Fibroblast of skin of right quadriceps (primary cell): ENCODE measurements at regions not wholly inside any gene's neighbourhood (a gene's known extent, or its start where the extent isn't known, plus 50 kb on each side); places are given as distances from the start of the nearest gene placed in this dataset.
"Not testable (repeated sequence)": the region's sequence is repeated elsewhere in the genome, so short reads cannot be mapped to it uniquely, and the experiment has no call there.

Experiments used
- DNase-seq: peaks from one replicate; pipeline ENCODE4 v3.0.0-alpha.2; 2013

DNA sequence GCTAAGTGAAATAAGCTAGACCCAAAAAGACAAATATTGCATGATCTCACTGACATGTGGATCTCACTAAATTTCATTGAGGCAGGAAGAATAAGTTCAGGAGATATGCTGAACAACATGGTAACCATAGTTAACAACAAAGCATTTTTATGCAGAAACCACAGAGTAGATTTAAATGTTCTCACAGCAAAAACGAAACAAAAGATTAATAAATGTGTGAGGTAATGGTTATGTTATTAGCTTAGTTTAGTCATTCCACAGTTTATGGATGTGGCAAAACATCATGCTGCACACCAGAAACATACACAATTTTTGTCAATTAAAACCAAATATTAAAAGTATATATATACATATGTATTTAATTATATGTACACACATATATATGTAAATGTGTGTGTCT lies 765.8 kb downstream of the SLITRK5 start:
- DNase-seq, result no peak

DNA sequence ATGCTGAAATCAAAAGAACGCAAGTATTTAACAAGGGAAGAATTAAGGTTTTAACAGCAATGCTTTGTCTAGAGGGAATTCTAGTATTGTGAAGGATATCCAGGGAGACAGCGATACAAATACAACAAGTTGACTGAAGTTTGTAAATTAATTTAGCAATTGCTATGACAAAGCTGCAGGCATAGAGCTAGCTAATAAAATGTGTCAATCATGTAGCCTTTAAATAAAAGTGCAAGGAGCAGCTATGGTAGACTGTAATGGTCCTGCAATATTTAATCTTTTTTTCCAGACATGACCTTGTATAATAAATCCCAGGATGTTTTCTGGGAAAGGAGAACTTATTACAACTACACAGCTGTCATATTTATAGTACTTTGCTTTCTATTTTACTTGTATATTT lies 779.3 kb downstream of the SLITRK5 start:
- no peak for DNase-seq

DNA sequence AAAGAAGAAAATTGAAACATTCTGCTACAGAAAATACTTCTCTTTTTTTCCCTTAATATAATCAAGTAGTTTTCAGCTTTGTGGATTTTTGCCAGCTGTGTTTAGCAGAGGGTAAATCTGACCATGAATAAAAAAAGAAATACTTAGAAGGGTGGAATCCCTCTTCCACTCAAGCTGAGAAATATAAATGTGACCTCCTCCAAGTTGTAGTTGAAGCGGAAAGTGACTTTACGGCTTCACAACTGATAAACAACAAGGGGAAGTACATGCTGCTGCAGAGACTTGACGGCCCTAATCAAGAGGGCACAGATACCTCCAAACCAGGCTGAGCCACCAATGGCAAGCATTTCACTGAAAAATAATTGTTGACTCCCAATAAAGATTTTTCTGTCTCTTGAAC lies 785.0 kb downstream of the SLITRK5 start:
- no peak for DNase-seq

DNA sequence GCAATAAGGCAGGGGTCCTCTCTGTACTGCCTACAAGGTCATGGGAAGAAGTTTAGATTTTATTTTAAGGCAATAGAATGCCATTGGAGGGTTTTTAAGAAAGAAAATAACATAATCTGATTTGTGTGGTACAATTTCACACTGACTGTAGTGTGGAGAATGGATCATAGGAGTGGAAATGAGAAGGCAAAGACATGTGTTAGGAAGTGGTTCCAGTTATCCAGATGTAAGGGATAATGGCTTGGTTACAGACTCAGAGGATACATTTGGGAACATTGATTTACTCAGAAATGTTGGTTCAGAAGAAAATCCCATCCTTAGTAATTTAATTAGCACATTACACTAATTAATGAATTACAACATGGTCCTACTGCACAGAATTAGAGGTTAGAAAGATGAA lies 788.2 kb downstream of the SLITRK5 start:
- no peak for DNase-seq

DNA sequence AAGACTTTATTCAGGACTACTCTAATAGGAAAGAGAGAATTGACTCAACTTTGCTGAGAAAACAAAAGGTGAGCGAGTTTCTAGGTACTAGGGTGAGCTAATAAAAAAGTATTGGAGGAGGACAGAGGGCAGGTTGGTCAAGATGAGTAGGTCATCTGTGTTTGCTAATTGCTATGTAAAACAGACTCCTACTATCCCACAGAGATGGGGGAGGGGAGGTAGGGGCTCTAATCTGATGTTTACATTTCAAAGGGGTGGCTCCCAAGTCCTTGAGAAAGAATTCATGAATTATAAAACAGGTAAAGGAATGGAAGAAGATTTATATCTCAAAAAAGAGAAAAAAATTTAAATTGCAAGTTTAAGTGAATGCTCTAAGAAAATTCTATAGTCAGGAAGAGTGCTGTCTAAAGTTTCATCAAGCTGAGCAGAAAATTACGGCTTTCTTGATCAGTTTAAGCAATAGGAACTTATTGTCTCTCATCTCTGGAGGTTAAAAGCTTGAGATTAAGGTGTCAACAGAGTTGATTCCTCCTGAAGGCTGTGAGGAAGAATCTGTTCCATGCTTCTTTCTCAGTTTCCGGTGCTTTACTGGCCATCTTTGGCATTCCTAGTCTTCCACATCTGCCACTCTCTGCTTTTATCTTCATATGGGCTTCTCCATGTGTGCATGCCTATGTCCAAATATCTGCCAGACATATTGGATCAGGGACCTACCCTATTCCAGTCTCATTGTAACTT lies 790.3 kb downstream of the SLITRK5 start:
- no peak for DNase-seq

DNA sequence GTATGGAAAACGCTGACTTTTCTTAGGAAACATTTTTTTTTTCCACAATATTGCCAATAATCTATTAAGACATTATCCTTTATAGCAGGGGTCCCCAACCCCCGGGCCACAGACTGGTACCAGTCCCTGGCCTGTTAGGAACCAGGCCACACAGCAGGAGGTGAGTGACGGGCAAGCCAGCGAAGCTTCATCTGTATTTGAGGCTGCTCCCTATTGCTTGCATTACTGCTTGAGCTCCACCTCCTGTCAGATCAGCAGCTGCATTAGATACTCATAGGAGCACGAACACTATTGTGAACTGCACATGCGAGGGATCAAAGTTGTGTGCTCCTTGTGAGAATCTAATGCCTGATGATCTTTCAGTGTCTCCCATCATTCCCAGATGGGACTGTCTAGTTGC lies 793.7 kb downstream of the SLITRK5 start:
- no peak for DNase-seq

DNA sequence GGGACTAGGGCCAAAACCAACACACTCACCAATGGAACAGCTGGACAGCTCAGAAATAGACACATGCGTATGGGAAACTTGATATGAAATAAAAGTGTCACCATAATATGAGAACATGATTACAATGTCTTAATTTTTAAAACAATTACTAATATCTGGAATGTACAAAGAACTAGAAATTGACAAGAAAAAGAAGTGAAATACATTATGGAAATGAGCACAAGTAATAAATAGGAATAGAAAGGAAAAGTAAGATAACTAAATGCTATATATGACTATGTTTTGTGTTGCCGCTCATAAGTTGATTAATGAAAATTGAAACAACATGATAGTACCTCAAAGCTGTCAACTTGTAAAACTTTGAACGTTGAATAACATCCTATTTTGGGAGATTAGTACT lies 801.1 kb downstream of the SLITRK5 start:
- DNase-seq, result no peak

DNA sequence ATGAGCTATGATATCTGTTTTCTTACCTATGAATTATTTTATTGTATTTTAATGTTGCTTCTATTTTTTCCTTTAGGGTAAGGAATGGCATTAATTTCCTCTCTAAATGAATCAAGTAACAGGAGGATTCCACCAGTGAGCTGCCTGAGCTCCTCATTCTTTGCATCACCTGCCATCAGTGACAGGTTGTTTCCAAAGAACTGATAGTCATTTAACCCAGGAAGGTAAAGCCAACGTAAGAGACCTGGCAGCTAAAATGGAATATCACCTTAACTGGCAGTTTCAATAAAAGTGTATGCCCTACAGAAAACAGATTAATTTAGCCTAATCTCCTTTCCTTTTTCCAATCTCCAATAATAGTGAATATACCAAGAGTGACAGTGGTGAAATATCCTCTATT lies 812.0 kb downstream of the SLITRK5 start:
- no peak for DNase-seq

DNA sequence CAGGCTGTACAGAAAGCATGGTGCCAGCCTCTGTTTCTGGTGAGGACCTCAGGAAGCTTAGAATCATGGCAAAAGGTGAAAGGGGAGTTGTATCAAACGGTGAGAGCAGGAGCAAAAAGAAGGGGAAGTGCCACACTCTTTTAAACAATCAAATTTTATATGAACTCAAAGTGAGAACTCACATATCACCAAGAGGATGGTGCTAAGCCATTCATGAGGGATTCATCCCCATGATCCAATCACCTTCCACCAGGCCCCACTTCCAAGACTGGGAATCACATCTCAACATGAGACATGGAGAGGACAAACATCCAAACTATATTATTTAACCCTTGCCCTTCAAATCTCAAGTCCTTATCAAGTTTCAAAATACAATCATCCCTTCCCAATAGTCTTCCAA lies 836.7 kb downstream of the SLITRK5 start:
- no peak for DNase-seq

DNA sequence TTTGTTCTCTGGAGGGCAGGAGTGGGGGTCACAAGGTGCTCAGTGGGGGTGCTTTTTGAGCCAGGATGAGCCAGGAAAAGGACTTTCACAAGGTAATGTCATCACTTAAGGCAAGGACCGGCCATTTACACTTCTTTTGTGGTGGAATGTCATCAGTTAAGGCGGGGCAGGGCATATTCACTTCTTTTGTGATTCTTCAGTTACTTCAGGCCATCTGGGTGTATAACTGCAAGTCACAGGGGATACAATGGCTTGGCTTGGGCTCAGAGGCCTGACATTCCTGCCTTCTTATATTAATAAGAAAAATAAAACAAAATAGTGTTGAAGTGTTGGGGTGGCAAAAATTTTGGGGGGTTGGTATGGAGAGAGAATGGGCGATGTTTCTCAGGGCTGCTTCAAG lies 841.8 kb downstream of the SLITRK5 start:
- not testable (repeated sequence) for DNase-seq

DNA sequence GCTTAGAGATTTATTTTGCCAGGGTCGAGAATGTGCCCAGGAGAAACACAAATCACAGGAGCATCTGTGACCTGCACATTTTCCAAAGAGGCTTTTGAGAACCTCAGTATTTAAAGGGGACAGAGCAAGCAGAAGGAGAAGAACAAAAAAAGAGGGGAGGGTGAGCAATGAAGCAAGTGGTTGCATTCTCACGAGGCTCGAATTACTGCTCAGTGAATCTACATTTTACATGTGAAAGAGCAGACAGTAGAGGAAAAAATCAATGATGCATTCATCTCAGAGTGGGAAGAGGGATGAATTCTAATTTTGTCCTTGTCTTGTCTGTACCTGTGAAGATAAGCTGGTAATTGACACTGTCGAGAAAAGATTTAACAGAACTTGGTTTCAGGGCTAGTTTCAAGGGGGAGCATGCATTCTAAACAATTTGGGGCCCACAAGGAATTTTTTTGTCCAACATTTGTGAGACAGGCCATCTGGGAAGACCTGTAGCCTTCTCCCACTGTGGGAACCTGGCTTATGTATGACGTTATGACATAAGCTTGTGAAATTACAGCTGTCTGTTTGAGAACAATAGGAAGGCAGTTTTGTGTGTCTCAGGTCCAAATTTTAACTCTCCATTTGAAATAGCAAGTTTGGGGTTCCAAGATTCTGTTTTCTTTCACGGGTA lies 855.1 kb downstream of the SLITRK5 start:
- no peak for DNase-seq

DNA sequence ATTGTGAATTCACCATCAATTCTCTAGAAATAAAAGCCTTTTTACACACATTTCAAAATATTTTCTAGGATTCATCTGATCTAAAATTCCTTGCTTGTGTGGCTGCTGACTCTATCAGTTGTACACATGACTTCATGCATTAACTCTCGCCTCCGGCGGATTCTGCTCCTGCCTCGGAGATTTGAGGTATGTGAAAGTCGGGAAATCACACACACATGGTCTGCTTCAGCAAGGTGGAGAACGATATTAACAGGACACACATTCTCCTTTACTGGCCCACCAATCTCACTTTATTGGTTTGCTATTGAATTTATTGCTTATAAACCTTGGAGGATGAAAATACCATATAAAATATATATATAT lies 855.7 kb downstream of the SLITRK5 start:
- no peak for DNase-seq

DNA sequence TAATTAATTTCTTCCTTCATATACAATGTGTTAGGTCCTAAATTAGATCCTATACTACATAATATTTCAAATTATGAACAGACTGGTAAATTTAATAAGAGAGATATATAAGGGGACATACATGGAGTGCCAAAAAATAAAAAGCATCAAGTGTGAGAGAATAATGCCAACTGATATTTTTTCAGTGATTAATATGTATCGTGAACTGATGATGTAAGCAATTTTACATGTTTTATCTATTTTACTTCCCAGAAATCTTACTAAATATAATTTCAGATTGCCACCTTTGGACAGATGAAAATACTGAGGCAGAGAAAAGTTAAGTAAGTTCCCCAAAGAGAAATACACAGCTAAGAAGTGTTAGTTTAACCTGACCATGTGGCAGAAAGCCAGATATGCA lies 870.8 kb downstream of the SLITRK5 start:
- no peak for DNase-seq

DNA sequence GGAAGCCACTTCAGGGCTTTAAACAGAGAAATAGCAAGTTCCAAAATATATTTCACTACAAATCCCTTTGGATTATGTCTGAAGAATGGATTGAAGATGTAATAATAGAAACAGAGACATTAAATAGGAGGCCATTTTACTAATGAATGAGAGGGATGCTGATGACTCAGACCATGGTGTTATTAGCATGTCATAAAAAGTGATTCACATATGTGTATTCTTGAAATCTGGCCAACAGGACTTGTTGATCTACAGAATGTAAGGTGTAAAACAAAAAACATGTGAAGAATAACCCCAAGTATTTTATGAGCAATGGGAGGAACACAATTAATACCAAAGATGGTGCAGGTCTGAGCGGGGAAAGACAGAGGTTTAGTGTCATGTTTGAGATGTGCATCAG lies 873.7 kb downstream of the SLITRK5 start:
- DNase-seq, result no peak

DNA sequence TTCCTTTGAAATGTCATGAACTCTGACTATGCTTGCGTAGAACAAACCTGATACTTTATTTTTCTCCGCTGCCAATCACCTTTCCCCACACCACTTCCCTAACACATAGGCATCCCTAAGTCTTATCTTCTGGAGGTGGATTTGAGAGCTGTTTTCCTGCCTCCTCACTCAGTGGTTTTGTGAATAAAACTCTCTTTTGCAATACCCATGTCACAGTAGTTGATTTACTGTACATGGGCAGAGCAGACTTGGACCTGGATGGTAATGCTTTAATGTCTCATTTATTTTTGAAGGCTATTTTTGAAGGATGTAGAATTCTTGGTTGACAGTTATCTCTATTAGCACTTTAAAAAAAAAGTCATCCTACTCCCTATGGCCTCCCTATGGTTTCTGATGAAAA lies 881.8 kb downstream of the SLITRK5 start:
- DNase-seq, result no peak

DNA sequence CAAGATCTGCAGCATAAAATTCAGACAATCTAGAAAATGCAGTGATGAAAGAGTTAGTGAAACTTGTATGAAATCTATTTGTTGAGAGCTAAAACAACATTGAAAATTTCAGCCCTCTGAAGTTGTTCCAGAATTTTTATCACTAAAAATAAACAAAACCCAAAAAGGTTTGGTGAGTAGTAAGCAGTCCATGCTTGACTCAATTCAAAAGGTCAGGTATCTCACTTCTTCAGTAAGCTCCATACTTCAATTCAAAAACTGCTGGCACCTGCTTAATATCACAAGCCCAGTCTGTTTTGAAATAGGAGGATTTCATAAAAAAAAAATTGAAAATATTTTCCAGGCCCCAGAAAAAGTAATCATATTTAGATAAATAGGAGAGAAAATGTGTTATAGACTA lies 894.4 kb downstream of the SLITRK5 start:
- DNase-seq, result no peak

DNA sequence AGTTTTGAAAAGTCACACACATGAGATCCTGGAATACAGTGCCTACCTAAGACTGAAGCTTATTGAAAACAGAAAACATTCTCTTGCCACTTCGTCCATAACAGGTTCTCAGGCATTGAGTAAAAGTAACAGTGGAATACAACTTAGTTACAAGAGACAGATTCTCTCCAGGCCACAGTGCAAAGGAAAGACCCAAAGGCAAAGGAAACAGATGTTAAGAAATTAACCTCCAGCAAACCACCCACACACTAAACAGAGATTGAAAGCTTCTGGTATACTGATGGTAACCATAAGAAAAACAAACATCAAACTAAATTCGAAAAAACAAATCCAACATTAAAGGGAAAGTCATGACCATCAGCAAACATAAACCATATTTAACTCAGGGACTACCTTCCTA lies 914.7 kb downstream of the SLITRK5 start:
- DNase-seq, result no peak

DNA sequence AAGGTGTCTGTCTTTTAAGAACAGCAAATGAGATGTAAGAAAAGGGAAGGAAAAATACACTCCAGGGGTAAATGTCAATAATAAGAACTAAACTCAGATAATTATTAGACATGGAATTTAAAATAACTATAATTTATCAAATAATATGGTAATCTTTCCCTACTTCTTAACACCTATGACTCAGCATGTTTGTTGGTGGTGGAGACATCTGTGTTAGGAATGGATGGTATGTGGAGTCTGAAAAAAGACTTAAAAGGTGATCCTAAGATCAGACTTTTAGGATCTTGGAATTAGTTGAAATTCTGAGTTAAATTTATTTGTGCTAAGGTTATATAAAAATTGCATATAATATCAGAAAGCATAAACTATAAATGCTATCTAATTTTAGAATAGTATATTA lies 915.1 kb downstream of the SLITRK5 start:
- DNase-seq, result no peak

DNA sequence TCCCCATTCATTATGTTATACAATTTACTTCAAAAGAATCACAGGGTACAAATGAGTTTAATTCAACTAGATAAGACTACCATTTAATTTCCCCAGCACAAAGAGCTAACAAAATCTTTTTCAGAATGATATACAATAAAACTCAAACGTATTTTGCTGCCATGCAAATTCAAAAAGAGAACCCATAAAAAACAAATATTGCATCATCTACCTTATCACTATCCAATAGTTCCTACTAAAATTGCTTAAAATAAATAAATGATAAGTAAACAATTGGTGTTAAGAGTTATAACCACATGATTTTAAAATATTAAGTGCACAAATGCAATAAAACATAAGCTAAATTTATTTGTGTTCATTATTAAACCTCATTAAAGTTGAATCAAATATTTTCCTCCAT lies 919.4 kb downstream of the SLITRK5 start:
- DNase-seq, result no peak

DNA sequence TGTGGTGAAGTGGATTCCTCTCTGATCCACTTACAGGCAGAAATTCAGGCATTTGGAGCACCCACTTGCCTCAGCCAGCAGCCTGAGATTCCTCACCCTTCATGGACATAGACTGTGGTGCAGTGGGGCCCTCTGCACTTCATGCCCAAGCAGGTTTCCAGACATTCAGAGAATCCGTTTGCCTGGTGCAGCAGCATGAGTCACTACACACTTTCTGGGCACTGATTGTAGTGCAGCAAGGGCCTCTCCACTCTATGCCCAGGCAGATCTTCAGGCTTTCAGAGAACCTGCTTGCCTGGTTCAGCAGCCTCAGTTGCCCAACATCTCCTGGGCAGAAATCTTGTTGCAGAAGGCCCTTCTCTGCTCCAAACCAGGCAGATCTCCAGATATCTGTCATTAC lies 920.9 kb downstream of the SLITRK5 start:
- DNase-seq, result no peak

DNA sequence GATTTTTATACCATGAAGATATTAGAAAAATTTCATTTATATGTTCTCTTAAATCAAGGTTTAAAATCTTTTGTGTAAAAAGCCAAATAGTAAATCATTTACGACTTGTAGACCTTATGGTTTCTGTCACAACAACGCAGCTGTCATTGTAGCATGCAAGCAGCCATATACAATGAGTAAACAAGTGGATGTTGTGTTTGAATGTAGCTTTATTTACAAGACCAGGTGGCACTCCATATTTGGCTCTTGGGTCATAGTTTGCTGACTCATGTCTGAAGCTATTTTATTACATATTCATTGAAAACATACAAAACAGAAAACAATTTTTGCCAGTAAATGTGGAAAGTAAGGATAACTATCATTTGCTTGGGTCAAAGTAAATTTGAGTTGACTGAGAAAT lies 930.8 kb downstream of the SLITRK5 start:
- DNase-seq, result no peak

DNA sequence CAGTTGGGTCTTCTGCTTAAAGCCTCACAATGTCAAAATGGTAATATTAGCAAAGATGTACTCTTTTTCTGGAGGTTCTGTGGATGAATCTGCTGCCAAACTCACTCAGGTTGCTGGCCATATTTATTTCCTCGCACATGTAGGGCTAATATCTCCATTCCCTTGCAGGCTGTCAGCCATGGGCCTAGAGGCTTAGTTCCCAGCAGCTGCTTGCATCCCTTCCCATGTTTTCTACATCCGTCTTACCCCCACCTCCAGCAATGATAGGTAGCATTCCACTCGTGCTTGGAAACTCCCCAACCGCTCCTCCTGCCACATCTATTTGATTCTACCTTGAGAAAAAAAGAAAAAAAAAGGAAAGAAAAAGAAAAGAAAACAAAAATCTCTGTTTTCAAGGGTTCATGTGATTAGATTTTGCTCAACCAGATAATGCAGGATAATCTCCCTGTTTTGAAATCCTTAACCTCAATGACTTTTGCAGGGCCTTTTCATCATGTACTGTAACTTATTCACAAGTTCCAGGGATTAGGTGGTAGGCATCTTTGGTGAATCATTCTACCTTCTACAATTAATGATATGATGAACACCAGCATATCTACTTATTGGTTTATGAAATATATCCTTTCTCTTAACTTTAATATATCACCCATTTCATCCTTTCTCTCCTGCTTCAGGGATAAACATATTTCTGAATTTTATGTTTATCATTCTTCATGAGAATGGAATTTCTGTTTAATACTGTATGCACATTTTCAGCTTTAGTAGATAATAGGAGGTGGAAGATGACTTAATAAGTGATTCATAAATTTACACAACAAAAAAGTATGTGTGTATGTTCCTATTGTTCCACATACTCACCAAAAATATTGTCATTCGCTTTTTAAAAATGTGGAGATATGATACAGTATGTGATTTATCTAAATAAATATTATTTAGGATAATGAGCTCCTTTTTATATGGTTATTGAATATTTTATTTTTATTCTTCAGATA lies 931.9 kb downstream of the SLITRK5 start:
- no peak for DNase-seq

DNA sequence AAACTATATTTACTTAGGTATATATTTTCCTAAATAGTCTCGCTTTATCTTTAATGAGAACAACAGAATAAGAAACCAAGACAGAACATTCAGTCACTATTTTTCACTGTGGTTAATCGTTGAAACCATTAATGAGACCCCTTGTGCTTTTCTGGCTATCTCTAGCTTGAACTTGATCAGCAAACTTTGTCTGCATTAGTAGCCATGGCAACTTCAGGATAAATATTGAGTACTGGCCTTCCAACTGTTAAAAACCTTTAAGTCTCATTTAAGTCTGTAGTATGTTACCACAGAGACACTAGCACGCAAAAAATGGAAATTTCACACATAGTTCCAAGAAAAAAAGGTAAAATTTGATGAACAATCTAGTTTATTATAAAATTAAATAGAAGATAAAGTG lies 946.0 kb downstream of the SLITRK5 start:
- DNase-seq, result no peak
